GM21423 (cell line): ENCODE measurements at regions not wholly inside any gene's neighbourhood (a gene's known extent, or its start where the extent isn't known, plus 50 kb on each side); places are given as distances from the start of the nearest gene placed in this dataset.
"Not testable (repeated sequence)": the region's sequence is repeated elsewhere in the genome, so short reads cannot be mapped to it uniquely, and the experiment has no call there.

Source experiments
- ATAC-seq: cut with Tn5 transposase; IDR thresholded peaks from one replicate; pipeline ENCODE4 v1.9.1; 2021; ENCODE audit warnings: mild to moderate bottlenecking, moderate library complexity; ENCODE audit not compliant: unreplicated experiment

GRCh38 chr1:87398641-87399040, 70.0 kb downstream of the LMO4 start:
- no peak for ATAC-seq

GRCh38 chr1:87399264-87399663, 70.6 kb downstream of the LMO4 start:
- no peak for ATAC-seq

GRCh38 chr1:87399701-87400100, 71.0 kb downstream of the LMO4 start:
- ATAC-seq: no peak

- no peak for ATAC-seq
These were observed 72.1 kb downstream of the LMO4 start for GRCh38 chr1:87400813-87401212.

- ATAC-seq: no peak
These were observed 73.7 kb downstream of the LMO4 start for GRCh38 chr1:87402241-87403002.

- no peak for ATAC-seq
These were observed 74.6 kb downstream of the LMO4 start for GRCh38 chr1:87403061-87403820.

GRCh38 chr1:87404296-87404695, 75.6 kb downstream of the LMO4 start:
- no peak for ATAC-seq

- ATAC-seq: no peak
These were observed 80.1 kb downstream of the LMO4 start for GRCh38 chr1:87408665-87409248.

GRCh38 chr1:87410776-87411480, 82.2 kb downstream of the LMO4 start:
- no peak for ATAC-seq

GRCh38 chr1:87413846-87414245, 85.2 kb downstream of the LMO4 start:
- ATAC-seq: not testable (repeated sequence)

- ATAC-seq: no peak
These were observed 89.4 kb downstream of the LMO4 start for GRCh38 chr1:87418048-87418447.

GRCh38 chr1:87421809-87422208, 93.1 kb downstream of the LMO4 start:
- ATAC-seq: no peak

- no peak for ATAC-seq
These were observed 95.9 kb downstream of the LMO4 start for GRCh38 chr1:87424541-87424940.

GRCh38 chr1:87426463-87427249, 98.0 kb downstream of the LMO4 start:
- ATAC-seq: no peak

- ATAC-seq: no peak
These were observed 99.7 kb downstream of the LMO4 start for GRCh38 chr1:87428367-87428766.

GRCh38 chr1:87428883-87429282, 100.2 kb downstream of the LMO4 start:
- no peak for ATAC-seq

- ATAC-seq: no peak
These were observed 104.0 kb downstream of the LMO4 start for GRCh38 chr1:87432685-87433084.

GRCh38 chr1:87433101-87433500, 104.4 kb downstream of the LMO4 start:
- ATAC-seq: not testable (repeated sequence)

- no peak for ATAC-seq
These were observed 106.8 kb downstream of the LMO4 start for GRCh38 chr1:87435484-87435883.

- ATAC-seq: not testable (repeated sequence)
These were observed 107.4 kb downstream of the LMO4 start for GRCh38 chr1:87436115-87436514.

GRCh38 chr1:87436534-87436933, 107.9 kb downstream of the LMO4 start:
- no peak for ATAC-seq
